HG03558 (cell line): ENCODE measurements at regions not wholly inside any gene's neighbourhood (a gene's known extent, or its start where the extent isn't known, plus 50 kb on each side); places are given as distances from the start of the nearest gene placed in this dataset.
"Not testable (repeated sequence)": the region's sequence is repeated elsewhere in the genome, so short reads cannot be mapped to it uniquely, and the experiment has no call there.

Experiments used
- ATAC-seq: cut with Tn5 transposase; IDR thresholded peaks from one replicate; pipeline ENCODE4 v1.9.1; 2021; ENCODE audit warnings: moderate number of reproducible peaks; ENCODE audit not compliant: unreplicated experiment; ENCODE audit errors: extremely low read depth

- ATAC-seq, result no peak
Observed at GRCh38 chr1:234892642-234893041, 236.0 kb downstream of the TOMM20 start.

- ATAC-seq, result no peak
Observed at GRCh38 chr1:234891427-234891826, 237.2 kb downstream of the TOMM20 start.

DNA sequence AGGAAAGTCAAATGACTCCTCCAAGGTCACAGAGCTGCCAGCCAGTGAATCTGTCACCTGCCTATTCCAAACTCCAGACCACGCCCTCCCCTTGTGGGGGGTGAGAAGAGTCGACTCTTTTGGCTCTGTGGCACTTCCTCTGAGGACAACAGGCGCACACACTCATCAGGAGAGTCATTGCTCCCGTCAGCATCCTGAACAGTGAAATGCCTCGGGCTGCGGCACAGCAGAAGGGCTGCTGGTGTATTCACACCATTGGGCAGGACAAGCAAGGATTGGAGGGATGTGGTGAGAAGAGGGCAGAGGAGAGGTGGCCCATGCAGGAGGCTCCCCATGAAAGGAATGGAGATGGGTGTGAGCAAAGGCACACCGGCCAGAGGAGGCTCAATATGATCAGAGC, 239.0 kb downstream of the TOMM20 start:
- no peak for ATAC-seq

DNA sequence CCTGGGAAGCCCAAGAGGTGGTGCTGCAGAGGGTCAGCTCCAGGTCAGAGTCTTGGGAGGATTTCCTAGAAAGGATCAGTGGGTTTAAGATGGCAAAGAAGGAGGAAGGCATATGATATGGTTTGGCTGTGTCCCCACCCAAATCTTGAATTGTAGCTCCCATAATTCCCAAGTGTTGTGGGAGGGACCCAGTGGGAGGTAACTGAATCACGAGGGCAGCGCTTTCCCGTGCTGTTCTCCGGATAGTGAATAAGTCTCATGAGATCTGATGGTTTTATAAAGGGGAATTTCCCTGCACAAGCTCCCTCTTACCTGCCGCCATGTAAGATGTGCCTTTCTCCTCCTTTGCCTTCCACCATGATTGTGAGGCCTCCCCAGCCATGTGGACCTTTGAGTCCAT, 240.4 kb downstream of the TOMM20 start:
- not testable (repeated sequence) for ATAC-seq

DNA sequence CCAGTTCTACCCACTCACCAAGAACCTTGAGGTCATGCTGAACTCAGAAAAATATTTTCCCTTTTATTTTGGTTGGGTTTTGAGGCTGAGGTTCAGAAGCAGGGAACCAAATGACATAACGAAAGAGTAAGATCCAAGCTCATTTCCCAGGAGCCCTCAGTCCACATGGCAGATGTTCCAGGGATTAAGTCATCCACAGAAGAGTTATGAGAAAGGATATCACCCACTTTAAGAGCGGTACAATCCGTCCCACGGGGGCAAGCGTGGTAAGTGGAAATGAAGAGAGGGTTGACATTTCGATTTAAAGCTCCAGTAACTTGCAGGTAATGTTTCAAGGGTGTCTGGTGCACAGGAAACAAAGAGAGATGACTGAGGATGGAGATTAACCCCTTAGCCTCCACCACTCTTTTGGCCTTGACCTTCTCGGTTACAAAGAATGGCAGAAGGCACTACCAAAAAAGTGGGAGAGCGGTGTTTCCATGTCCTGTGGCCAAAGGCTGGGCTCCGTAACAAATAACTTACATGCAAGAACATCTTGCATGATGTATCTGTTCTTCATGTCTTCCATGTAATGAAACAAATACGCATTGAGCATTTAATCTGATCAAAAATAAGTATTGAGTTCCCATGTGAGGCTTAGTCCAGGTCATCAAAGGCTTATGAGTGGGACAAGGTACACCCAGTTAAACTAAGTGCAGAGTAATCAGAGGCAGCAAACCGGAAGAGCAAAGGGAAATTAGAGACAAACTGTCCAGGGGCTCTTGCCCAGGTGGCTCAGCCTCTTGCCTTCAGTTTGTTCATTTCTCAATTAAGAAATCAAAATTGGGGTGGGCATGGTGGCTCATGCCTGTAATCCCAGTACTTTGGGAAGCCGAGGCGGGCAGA, 241.4 kb downstream of the TOMM20 start:
- ATAC-seq, result no peak

DNA sequence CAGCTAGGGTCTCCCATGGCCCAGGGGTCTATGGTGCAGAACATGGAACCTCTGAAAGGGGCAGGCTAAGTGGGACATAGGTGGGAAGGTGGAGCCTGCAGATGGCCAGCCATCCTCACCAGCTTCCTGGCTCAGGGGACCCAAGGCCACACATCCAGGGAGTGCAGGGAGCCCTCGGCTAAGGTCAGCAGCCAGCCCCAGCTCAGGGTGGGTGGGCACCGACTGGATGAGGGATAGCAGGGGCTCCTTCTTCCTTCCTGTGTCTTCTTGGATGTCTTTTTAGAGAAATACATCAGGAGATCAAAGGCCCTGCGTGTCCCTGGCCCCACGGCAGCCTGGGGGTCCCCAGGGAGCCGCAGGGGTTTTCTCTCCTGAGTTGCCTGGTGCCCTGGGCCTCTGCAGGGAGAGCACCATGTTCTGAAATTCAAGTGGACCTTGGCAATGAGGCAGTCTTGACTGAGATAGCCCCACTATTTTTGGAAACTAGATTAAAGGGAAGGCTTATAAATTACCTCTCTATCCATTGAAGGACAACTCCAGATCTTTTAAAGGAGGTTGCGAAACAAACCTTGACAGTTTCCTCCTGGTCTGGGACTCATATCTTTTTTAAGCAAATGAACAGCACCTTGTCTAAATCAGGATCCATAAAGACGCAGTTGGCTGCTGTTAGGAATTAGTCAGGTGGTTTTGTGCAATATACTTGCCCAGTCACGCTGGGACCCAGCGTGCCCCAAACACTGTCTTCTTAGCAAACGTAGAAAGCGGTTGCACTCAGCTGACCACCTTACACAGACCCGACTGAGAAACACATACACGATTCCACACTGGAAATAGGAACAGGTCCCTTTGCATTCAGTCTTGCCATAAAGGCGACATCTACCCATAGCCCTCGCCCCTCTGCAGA, 242.3 kb downstream of the TOMM20 start:
- no peak for ATAC-seq

- ATAC-seq, result no peak
Observed at GRCh38 chr1:234885601-234886000, 243.0 kb downstream of the TOMM20 start.

GRCh38 chr1:234884701-234885100, 243.9 kb downstream of the TOMM20 start:
- ATAC-seq, result no peak

- no peak for ATAC-seq
Observed at GRCh38 chr1:234884006-234884405, 244.6 kb downstream of the TOMM20 start.

DNA sequence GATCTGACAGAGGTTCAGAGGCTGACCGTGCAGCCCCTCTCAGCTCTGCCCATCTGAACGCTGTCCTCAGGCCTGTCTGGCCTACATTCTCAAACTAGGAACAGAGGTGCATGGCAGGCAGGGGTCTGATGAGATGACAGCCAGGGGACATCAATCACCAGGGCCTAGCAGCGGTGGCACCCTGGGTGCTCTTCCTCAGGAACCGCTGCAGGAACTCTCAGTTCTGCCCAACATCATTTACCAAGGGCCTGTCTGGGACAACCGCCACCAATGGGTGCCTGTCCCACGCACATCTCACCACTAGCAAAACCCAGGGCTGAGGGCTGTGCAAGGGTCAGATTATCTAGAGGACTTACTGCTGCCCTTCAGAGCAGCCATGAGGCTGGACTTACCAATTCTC, 245.7 kb downstream of the TOMM20 start:
- no peak for ATAC-seq

DNA sequence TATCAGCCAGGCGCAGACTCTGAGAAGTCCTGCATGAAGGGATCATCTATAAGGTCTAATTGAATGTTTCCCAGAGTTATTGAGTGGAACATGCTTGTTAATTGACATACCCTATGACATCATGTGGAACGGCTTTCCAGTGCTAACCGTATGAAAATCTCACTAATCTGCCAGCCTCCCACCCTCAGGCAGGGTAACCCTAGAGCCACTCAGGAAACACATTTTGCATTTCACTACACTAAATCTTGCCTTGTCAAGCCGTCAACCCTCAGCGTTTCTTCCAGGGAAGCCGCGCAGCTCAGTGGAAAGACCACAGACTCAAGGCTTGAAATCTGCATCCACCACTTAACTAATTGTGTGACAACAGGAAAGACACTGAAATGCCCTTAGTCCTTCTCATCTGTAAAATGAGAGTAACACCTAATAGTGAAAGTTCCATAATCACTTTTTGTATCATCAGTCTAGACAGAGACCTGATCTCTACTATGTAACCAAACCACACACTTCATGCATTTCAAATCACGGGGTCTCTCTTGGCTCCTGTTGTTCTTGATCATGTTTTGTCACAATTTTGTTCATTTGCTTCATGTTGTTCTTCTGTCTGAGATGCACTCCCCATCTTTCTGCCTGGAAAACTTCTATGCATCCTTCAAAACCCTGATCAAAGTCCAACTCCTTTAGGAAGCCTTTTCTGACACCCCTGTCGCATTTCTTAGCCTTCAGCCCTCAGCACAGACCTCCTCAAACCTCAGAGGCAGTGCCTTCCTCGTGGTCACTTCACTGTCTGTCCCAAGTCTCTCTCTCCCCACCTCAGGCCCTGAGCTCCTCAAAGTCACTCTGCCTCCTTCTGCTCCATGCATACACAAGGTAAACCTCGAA, 246.5 kb downstream of the TOMM20 start:
- ATAC-seq, result peak; percentile 93

- ATAC-seq, result no peak
Observed at GRCh38 chr1:234879147-234880080, 249.2 kb downstream of the TOMM20 start.

GRCh38 chr1:234878288-234878687, 250.3 kb downstream of the TOMM20 start:
- ATAC-seq, result no peak

- ATAC-seq, result no peak
Observed at GRCh38 chr1:234877761-234878160, 250.9 kb downstream of the TOMM20 start.

- no peak for ATAC-seq
Observed at GRCh38 chr1:234875953-234876855, 252.4 kb downstream of the TOMM20 start.

DNA sequence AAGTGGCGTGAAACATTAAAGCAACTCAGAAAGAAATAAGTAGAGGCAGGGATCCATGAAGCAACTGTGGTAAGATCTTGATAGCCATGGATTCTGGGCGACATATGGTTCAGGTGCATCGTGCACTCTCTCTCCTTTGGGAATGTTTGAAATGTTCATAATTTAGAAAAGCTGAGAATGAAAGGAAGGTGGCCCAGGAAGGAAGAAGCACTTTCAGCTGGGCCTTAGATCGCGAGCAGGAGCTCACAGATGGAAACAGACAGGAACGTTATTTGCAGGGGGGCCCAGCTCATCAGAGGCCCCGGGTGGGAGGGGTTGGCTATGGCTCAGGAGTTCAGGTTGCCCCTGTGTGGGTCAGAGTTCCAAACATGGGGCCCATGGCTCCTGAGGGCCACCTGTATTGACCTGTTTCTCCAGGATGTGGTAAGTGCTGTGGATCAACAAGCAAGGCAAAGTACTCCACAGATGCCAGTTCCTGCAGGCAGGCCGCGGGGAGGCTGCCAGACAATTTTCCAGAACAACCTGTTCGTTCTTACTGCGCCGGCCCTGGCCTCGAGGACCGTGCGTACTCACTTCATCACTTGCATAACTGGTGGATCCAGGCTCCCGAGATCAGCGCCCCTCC, 253.2 kb downstream of the TOMM20 start:
- ATAC-seq, result no peak
